RWPE2 (cell line): ENCODE measurements at regions not wholly inside any gene's neighbourhood (a gene's known extent, or its start where the extent isn't known, plus 50 kb on each side); places are given as distances from the start of the nearest gene placed in this dataset.

Source experiments
- ATAC-seq: fragments of 200-7000 bp; cut with Tn5 transposase; 3 replicates; pipeline ENCODE4 v1.9.1; 2021; ENCODE audit warnings: low read depth
- DNase-seq: peaks from one replicate; pipeline ENCODE4 v3.0.0-alpha.2; 2020; ENCODE audit warnings: low spot score
- H3K27ac ChIP-seq: fragments of 450-650 bp; 2 replicates; pipeline ENCODE4 v1.5.1; 2017; ENCODE audit warnings: mild to moderate bottlenecking; ENCODE audit not compliant: poor library complexity, severe bottlenecking
- H3K27me3 ChIP-seq: fragments of 250-450 bp; sonication (Bioruptor Pico); 2 replicates; pipeline ENCODE4 v1.5.1; 2021; ENCODE audit warnings: mild to moderate bottlenecking, moderate library complexity; ENCODE audit not compliant: insufficient read depth, poor library complexity, severe bottlenecking
- H3K36me3 ChIP-seq: fragments of 250-450 bp; sonication (Bioruptor Pico); 2 replicates; pipeline ENCODE4 v1.5.1; 2020; ENCODE audit warnings: low read depth, mild to moderate bottlenecking, moderate library complexity
- H3K4me1 ChIP-seq: fragments of 250-450 bp; sonication (Bioruptor Pico); 2 replicates; pipeline ENCODE4 v1.5.1; 2021; ENCODE audit warnings: mild to moderate bottlenecking, moderate library complexity; ENCODE audit not compliant: insufficient read depth, poor library complexity, severe bottlenecking
- H3K4me3 ChIP-seq: fragments of 250-450 bp; sonication (Bioruptor Pico); 2 replicates; pipeline ENCODE4 v1.5.1; 2021; ENCODE audit warnings: mild to moderate bottlenecking, moderate library complexity; ENCODE audit not compliant: severe bottlenecking
- H3K9me3 ChIP-seq: fragments of 250-450 bp; sonication (Bioruptor Pico); 2 replicates; pipeline ENCODE4 v1.5.1; 2021; ENCODE audit warnings: mild to moderate bottlenecking, moderate library complexity; ENCODE audit not compliant: severe bottlenecking
- CTCF ChIP-seq: fragments of 450-650 bp; IDR thresholded peaks from one replicate; pipeline ENCODE4 v1.5.1; 2017; ENCODE audit warnings: mild to moderate bottlenecking, moderate library complexity; ENCODE audit not compliant: poor library complexity, severe bottlenecking

- no peak for DNase-seq
These were observed 124.2 kb downstream of the GNAT3 start for GRCh38 chr7:80387634-80388193.

GRCh38 chr7:80386686-80387085 lies 125.2 kb downstream of the GNAT3 start:
- DNase-seq (no peak), ATAC-seq (no peak)
- H3K27ac ChIP-seq, result no peak overlapping the region

More at GRCh38 chr7:80387634-80388193, 124.2 kb downstream of the GNAT3 start:
- Histone ChIP-seq H3K27ac (no peak overlapping the region), H3K27me3 (no peaks in the 10 kb centered on the region), H3K36me3 (no peaks in the 10 kb centered on the region), H3K9me3 (no peaks in the 10 kb centered on the region), H3K4me3 (no peak overlapping the region), H3K4me1 (peaks cover 15% of the 10 kb centered on the region)
- no peak for TF ChIP-seq CTCF
- ATAC-seq, result no peak

GRCh38 chr7:80385508-80385907 lies 126.4 kb downstream of the GNAT3 start:
- Histone ChIP-seq H3K4me1 (peaks cover 12% of the 10 kb centered on the region), H3K4me3 (no peak overlapping the region), H3K27ac (no peak overlapping the region), H3K27me3 (no peaks in the 10 kb centered on the region), H3K36me3 (no peaks in the 10 kb centered on the region), H3K9me3 (no peaks in the 10 kb centered on the region)
- DNase-seq (no peak), ATAC-seq (no peak)
- TF ChIP-seq CTCF, result no peak

More at GRCh38 chr7:80386686-80387085, 125.2 kb downstream of the GNAT3 start:
- Histone ChIP-seq H3K36me3 (no peaks in the 10 kb centered on the region), H3K4me3 (no peak overlapping the region), H3K27me3 (no peaks in the 10 kb centered on the region), H3K9me3 (no peaks in the 10 kb centered on the region), H3K4me1 (peaks cover 14% of the 10 kb centered on the region)
- no peak for TF ChIP-seq CTCF

- no peaks in the 10 kb centered on the region for H3K27me3 ChIP-seq
- H3K4me1 ChIP-seq, result peaks cover 20% of the 10 kb centered on the region
- H3K27ac ChIP-seq, result no peak overlapping the region
- TF ChIP-seq CTCF, result no peak
- ATAC-seq, result no peak
- no peak overlapping the region for H3K4me3 ChIP-seq
- no peaks in the 10 kb centered on the region for H3K36me3 ChIP-seq
- no peaks in the 10 kb centered on the region for H3K9me3 ChIP-seq
- no peak for DNase-seq
These were observed 130.9 kb downstream of the GNAT3 start for GRCh38 chr7:80380957-80381356.

- Histone ChIP-seq H3K4me3 (no peak overlapping the region), H3K36me3 (no peaks in the 10 kb centered on the region), H3K9me3 (no peaks in the 10 kb centered on the region), H3K27me3 (no peaks in the 10 kb centered on the region), H3K27ac (no peak overlapping the region), H3K4me1 (peaks cover 13% of the 10 kb centered on the region)
- ATAC-seq (peak; percentile 71), DNase-seq (no peak)
- TF ChIP-seq CTCF, result no peak
These were observed 132.6 kb downstream of the GNAT3 start for GRCh38 chr7:80379034-80379982.
